ENCODE measurements at regions not wholly inside any gene's neighbourhood (a gene's known extent, or its start where the extent isn't known, plus 50 kb on each side); places are given as distances from the start of the nearest gene placed in this dataset.

DNA sequence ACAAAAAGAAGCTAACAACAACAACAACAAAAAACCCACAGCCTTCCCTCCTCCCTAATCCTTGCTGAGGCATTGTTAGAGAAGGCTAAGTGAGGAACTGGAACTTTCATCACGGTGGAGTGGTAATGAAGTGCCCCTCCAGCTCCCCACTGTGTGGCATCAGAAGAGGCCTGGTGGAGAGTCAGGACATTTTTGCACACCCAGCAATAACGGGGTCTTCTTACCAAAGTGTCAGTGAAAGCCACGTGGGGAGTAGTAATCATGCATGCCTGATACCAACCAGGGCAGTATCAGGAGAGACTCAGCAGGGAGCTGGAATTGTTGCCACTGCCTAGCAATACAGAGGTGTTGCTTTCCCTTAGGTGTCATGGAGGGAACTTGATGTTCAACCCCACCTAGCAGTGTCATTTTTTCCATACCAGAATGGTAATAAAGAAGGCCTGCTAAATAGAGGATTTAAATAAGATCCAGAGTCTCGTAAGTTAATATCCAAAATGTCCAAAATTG, 299.7 kb upstream of the RGS6 start (continued):
- TF ChIP-seq, protein P1, sequence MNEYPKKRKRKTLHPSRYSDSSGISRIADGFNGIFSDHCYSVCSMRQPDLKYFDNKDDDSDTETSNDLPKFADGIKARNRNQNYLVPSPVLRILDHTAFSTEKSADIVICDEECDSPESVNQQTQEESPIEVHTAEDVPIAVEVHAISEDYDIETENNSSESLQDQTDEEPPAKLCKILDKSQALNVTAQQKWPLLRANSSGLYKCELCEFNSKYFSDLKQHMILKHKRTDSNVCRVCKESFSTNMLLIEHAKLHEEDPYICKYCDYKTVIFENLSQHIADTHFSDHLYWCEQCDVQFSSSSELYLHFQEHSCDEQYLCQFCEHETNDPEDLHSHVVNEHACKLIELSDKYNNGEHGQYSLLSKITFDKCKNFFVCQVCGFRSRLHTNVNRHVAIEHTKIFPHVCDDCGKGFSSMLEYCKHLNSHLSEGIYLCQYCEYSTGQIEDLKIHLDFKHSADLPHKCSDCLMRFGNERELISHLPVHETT (CRISPR knock-in tag; conservative IDR thresholded peaks at IDR 0.05 in 1 of 2, IDR thresholded peaks at IDR 0.05 in 1 of 2): no peak
- no peak for TF ChIP-seq ZNF41 (CRISPR knock-in tag; conservative IDR thresholded peaks at IDR 0.05)

DNA sequence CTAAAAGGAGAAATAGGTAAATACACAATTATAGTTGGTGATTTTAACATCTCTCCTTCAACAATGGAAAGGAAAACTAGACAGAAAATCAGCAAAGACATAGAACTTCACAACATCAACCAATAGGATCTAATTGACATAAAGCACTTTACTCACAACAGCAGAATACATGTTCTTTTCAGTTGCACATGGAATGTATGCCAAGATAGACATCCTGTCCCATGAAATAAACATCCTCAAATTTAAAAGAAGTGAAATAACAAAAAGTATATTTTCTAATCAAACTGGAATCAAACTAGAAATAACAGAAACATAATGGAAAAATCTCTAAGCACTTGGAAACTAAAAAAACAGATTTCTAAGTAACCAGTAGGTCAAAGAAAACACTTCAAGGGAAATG, 296.2 kb upstream of the RGS6 start:
- Histone ChIP-seq H3K9me1 (ENCODE audit: control insufficient read depth, insufficient read depth, low read length) (no peaks in the 10 kb centered on the region), H2AFZ (ENCODE audit: low read depth, low read length) (no peak overlapping the region), H3K4me1 (replicated peaks in 1 of 2; ENCODE audit: control insufficient read depth in 2 of 2, insufficient read depth in 2 of 2, low read length in 2 of 2) (no peaks in the 10 kb centered on the region), H3K4me2 (ENCODE audit: insufficient read depth, low read length) (no peak overlapping the region), H3K27ac (ENCODE audit: extremely low read depth, low read depth, low read length) (no peak overlapping the region), H4K20me1 (replicated peaks; ENCODE audit: control insufficient read depth, insufficient read depth, low read length) (no peaks in the 10 kb centered on the region), H3K36me3 (ENCODE audit: control insufficient read depth, insufficient read depth, low read length) (no peaks in the 10 kb centered on the region), H3K4me3 (no peak overlapping the region), H3K79me2 (ENCODE audit: control insufficient read depth, insufficient read depth, low read length) (no peaks in the 10 kb centered on the region), H3K9me3 (replicated peaks; ENCODE audit: control insufficient read depth, insufficient read depth, low read depth, low read length) (no peaks in the 10 kb centered on the region), H3K27me3 (ENCODE audit: control insufficient read depth in 2 of 2, insufficient read depth in 2 of 2, low read length in 2 of 2) (no peaks in the 10 kb centered on the region), H3K9ac (ENCODE audit: insufficient read depth in 1 of 2, low read depth in 2 of 2, low read length in 2 of 2) (no peak overlapping the region)
- no TSS peak for BruUV-seq (replicated peaks)
- ChIA-PET CTCF (ENCODE audit: low intra/inter-chr PET ratio) (interaction anchor here (0.7 kb wide), 1 partner anchor 58 kb away, joined by 3 read pairs; no protein-coding TSS in a partner anchor), POLR2A (no interaction called here)
- FAIRE-seq (no peak), ATAC-seq (no peak), DNase-seq (ENCODE audit: extremely low read depth in 1 of 4, low spot score in 3 of 4) (no peak)
- intact Hi-C loops (cut with micrococcal nuclease): no loop called here
- in situ Hi-C loops (cut with MboI): no loop called here
- TF ChIP-seq CEBPB (tag; IDR thresholded peaks at IDR 0.05): no peak
- TF ChIP-seq, protein P2, sequence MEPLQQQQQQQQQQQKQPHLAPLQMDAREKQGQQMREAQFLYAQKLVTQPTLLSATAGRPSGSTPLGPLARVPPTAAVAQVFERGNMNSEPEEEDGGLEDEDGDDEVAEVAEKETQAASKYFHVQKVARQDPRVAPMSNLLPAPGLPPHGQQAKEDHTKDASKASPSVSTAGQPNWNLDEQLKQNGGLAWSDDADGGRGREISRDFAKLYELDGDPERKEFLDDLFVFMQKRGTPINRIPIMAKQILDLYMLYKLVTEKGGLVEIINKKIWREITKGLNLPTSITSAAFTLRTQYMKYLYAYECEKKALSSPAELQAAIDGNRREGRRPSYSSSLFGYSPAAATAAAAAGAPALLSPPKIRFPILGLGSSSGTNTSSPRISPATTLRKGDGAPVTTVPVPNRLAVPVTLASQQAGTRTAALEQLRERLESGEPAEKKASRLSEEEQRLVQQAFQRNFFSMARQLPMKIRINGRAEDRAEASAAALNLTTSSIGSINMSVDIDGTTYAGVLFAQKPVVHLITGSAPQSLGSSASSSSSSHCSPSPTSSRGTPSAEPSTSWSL (CRISPR knock-in tag; IDR thresholded peaks at IDR 0.05; ENCODE audit: borderline replicate concordance): no peak
- TF ChIP-seq, protein P3, sequence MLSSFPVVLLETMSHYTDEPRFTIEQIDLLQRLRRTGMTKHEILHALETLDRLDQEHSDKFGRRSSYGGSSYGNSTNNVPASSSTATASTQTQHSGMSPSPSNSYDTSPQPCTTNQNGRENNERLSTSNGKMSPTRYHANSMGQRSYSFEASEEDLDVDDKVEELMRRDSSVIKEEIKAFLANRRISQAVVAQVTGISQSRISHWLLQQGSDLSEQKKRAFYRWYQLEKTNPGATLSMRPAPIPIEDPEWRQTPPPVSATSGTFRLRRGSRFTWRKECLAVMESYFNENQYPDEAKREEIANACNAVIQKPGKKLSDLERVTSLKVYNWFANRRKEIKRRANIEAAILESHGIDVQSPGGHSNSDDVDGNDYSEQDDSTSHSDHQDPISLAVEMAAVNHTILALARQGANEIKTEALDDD (IDR thresholded peaks at IDR 0.05): no peak
- no peak for TF ChIP-seq HLTF (IDR thresholded peaks at IDR 0.05)
- TF ChIP-seq, protein P4, sequence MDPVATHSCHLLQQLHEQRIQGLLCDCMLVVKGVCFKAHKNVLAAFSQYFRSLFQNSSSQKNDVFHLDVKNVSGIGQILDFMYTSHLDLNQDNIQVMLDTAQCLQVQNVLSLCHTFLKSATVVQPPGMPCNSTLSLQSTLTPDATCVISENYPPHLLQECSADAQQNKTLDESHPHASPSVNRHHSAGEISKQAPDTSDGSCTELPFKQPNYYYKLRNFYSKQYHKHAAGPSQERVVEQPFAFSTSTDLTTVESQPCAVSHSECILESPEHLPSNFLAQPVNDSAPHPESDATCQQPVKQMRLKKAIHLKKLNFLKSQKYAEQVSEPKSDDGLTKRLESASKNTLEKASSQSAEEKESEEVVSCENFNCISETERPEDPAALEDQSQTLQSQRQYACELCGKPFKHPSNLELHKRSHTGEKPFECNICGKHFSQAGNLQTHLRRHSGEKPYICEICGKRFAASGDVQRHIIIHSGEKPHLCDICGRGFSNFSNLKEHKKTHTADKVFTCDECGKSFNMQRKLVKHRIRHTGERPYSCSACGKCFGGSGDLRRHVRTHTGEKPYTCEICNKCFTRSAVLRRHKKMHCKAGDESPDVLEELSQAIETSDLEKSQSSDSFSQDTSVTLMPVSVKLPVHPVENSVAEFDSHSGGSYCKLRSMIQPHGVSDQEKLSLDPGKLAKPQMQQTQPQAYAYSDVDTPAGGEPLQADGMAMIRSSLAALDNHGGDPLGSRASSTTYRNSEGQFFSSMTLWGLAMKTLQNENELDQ (CRISPR knock-in tag; IDR thresholded peaks at IDR 0.05; ENCODE audit: borderline replicate concordance): no peak
- TF ChIP-seq, protein P5, sequence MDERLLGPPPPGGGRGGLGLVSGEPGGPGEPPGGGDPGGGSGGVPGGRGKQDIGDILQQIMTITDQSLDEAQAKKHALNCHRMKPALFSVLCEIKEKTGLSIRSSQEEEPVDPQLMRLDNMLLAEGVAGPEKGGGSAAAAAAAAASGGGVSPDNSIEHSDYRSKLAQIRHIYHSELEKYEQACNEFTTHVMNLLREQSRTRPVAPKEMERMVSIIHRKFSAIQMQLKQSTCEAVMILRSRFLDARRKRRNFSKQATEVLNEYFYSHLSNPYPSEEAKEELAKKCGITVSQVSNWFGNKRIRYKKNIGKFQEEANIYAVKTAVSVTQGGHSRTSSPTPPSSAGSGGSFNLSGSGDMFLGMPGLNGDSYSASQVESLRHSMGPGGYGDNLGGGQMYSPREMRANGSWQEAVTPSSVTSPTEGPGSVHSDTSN (CRISPR knock-in tag; IDR thresholded peaks at IDR 0.05; ENCODE audit: low read depth): no peak
- TF ChIP-seq, protein P5 (tag; conservative IDR thresholded peaks at IDR 0.05; ENCODE audit: low read depth): no peak
- no peak for TF ChIP-seq ZBED1 (IDR thresholded peaks at IDR 0.05)
- no peak for TF ChIP-seq GABPB2 (CRISPR knock-in tag; conservative IDR thresholded peaks at IDR 0.05)
- TF ChIP-seq KLF1 (tag; IDR thresholded peaks at IDR 0.05): no peak
- no peak for TF ChIP-seq SMAD4 (CRISPR knock-in tag; conservative IDR thresholded peaks at IDR 0.05)

Measured in K562 (cell line).